ENCODE measurements at regions not wholly inside any gene's neighbourhood (a gene's known extent, or its start where the extent isn't known, plus 50 kb on each side); places are given as distances from the start of the nearest gene placed in this dataset.

DNA sequence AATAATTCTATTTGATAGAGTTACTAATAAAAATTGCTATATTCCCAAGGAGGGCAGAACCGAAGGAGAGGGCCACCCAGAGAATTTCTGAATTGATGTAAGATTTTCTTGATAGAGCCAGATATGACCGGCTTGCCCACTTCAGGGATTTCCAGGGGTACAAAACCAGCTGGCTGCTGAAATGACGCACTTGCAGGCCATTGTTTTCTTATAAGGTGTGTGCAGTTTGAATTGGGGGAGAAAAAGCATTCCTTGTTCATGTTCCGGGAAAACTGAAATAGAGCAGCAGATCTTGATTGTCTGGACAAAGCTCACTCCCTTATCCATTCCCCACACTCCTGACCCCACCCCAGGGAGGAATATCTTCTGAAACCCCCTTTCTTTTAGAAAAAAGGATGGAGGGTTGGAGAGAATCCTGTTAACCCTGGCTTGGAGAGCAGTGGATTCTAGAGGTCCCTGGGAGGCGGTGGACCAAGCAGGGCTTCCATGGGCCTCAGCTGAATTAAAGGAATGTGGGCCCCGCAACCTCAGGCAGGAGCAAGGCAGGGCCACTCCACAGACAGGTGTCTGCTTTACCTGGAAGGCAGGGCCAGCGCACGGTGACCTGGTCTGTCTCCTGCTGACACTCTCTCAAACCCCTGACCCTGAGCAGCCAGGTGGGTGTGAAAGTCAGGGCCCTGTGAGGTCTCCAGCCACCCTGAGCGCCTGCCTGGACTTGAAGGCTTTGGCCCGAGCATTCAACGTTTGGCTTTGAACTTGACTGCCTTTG lies 96.4 kb downstream of the TMEM170B start:
- Mint-ChIP-seq H3K36me3 (ENCODE audit: insufficient read depth in 2 of 2) (no peaks in the 10 kb centered on the region), H3K4me1 (ENCODE audit: low read depth) (no peaks in the 10 kb centered on the region), H3K9me3 (no peaks in the 10 kb centered on the region), H3K27ac (no peak overlapping the region), H3K4me3 (no peak overlapping the region), H3K27me3 (ENCODE audit: low read depth) (no peaks in the 10 kb centered on the region)
- no peak for DNase-seq
- ATAC-seq (replicated peaks in 1 of 2): no peak

DNA sequence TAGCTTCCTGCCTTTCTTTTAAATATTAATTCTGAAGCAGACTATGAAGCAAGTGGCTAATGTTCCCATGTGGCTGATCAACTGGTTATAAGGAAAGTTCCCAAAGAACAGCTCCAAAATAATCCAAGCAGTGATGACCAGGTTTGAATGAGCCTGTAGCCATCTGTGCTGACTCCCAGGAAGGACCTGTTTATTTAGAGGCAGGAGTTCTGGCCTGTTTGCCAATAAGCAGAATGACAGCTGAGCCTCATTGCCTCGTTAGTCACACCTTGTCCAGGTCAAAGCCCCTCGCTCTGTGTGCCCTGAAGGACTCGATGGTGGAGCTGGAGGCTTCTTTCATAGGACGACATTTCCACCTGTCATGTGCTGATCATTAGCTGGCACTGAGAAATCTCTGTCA lies 97.4 kb downstream of the TMEM170B start:
- DNase-seq (no peak), ATAC-seq (replicated peaks in 1 of 2) (no peak)
- no peaks in the 10 kb centered on the region for H3K9me3 Mint-ChIP-seq
- no peaks in the 10 kb centered on the region for H3K36me3 Mint-ChIP-seq (ENCODE audit: insufficient read depth in 2 of 2)
- no peaks in the 10 kb centered on the region for H3K4me1 Mint-ChIP-seq (ENCODE audit: low read depth)
- H3K27me3 Mint-ChIP-seq (ENCODE audit: low read depth): no peaks in the 10 kb centered on the region
- H3K4me3 Mint-ChIP-seq: no peak overlapping the region
- no peak overlapping the region for H3K27ac Mint-ChIP-seq

- DNase-seq: no peak
- no peak for ATAC-seq (replicated peaks in 1 of 2)
- no peak overlapping the region for H3K27ac Mint-ChIP-seq
- H3K27me3 Mint-ChIP-seq (ENCODE audit: low read depth): no peaks in the 10 kb centered on the region
- no peak overlapping the region for H3K4me3 Mint-ChIP-seq
- no peaks in the 10 kb centered on the region for H3K4me1 Mint-ChIP-seq (ENCODE audit: low read depth)
- no peaks in the 10 kb centered on the region for H3K9me3 Mint-ChIP-seq
- H3K36me3 Mint-ChIP-seq (ENCODE audit: insufficient read depth in 2 of 2): no peaks in the 10 kb centered on the region
These were observed 98.6 kb downstream of the TMEM170B start for GRCh38 chr6:11636121-11636520.

DNA sequence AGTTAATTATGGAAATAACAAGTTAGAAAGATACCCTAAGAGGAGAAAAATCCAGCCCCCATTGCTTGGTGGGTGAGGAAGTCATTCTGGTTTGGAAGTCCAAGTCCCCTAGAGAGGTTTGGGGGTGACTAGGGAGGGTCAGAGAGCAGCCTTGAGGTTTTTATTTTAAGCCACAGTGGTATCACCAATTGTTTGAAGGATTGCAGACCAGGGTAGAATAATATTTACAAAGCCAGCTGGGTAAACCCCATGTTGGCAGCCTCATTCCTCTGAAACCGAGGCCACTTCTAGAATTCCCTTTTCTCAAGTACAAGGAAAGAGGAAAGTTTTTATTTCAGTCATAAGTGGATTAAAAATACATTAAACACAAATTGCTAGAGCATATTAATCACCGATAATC lies 99.7 kb downstream of the TMEM170B start:
- no peak for DNase-seq
- Mint-ChIP-seq H3K9me3 (no peaks in the 10 kb centered on the region), H3K4me3 (no peak overlapping the region), H3K4me1 (ENCODE audit: low read depth) (no peaks in the 10 kb centered on the region), H3K27me3 (ENCODE audit: low read depth) (no peaks in the 10 kb centered on the region), H3K36me3 (ENCODE audit: insufficient read depth in 2 of 2) (no peaks in the 10 kb centered on the region), H3K27ac (no peak overlapping the region)
- no peak for ATAC-seq (replicated peaks in 1 of 2)

GRCh38 chr6:11639376-11640235 lies 102.1 kb downstream of the TMEM170B start:
- Mint-ChIP-seq H3K36me3 (ENCODE audit: insufficient read depth in 2 of 2) (no peaks in the 10 kb centered on the region), H3K9me3 (no peaks in the 10 kb centered on the region), H3K27me3 (ENCODE audit: low read depth) (no peaks in the 10 kb centered on the region), H3K4me3 (no peak overlapping the region), H3K4me1 (ENCODE audit: low read depth) (no peaks in the 10 kb centered on the region), H3K27ac (no peak overlapping the region)
- ATAC-seq (replicated peaks in 1 of 2): no peak
- no peak for DNase-seq

- DNase-seq (no peak), ATAC-seq (replicated peaks in 1 of 2) (no peak)
- Mint-ChIP-seq H3K4me3 (no peak overlapping the region), H3K27ac (no peak overlapping the region), H3K9me3 (no peaks in the 10 kb centered on the region), H3K36me3 (ENCODE audit: insufficient read depth in 2 of 2) (no peaks in the 10 kb centered on the region), H3K4me1 (ENCODE audit: low read depth) (no peaks in the 10 kb centered on the region), H3K27me3 (ENCODE audit: low read depth) (peaks cover 7% of the 10 kb centered on the region)
These were observed 102.9 kb downstream of the TMEM170B start for GRCh38 chr6:11640486-11640885.

GRCh38 chr6:11644071-11644470 lies 106.5 kb downstream of the TMEM170B start:
- DNase-seq: no peak
- Mint-ChIP-seq H3K27me3 (ENCODE audit: low read depth) (peaks cover 17% of the 10 kb centered on the region), H3K36me3 (ENCODE audit: insufficient read depth in 2 of 2) (no peaks in the 10 kb centered on the region), H3K4me1 (ENCODE audit: low read depth) (no peaks in the 10 kb centered on the region), H3K27ac (no peak overlapping the region), H3K9me3 (no peaks in the 10 kb centered on the region), H3K4me3 (no peak overlapping the region)
- ATAC-seq (replicated peaks in 1 of 2): no peak

GRCh38 chr6:11644601-11645000 lies 107.1 kb downstream of the TMEM170B start:
- Mint-ChIP-seq H3K9me3 (no peaks in the 10 kb centered on the region), H3K4me1 (ENCODE audit: low read depth) (no peaks in the 10 kb centered on the region), H3K4me3 (no peak overlapping the region)

DNA sequence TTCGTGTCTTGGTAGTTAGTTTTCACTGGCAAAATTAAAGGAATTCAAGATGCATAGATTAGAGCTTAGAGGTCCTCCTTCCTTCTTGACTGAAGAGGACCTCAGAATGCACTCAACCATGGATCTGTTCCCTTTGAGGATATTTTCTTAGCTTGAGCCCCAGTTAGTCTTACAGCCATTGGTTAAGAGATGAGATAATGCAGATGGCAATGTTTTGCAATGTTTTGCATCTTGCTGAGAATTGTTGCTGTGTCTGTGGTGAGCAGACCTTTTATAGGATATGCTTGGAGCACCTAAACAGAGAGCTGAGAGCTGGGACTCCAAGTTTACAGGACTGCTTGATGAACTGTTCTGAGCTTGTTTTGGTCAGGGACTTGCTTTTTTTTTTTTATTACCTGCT lies 107.5 kb downstream of the TMEM170B start:
- Mint-ChIP-seq H3K27ac (no peak overlapping the region), H3K9me3 (no peaks in the 10 kb centered on the region), H3K4me3 (no peak overlapping the region), H3K36me3 (ENCODE audit: insufficient read depth in 2 of 2) (no peaks in the 10 kb centered on the region), H3K4me1 (ENCODE audit: low read depth) (no peaks in the 10 kb centered on the region), H3K27me3 (ENCODE audit: low read depth) (peaks cover 17% of the 10 kb centered on the region)
- DNase-seq: no peak
- no peak for ATAC-seq (replicated peaks in 1 of 2)

More at GRCh38 chr6:11644601-11645000, 107.1 kb downstream of the TMEM170B start:
- Mint-ChIP-seq H3K36me3 (ENCODE audit: insufficient read depth in 2 of 2) (no peaks in the 10 kb centered on the region), H3K27ac (no peak overlapping the region), H3K27me3 (ENCODE audit: low read depth) (peaks cover 17% of the 10 kb centered on the region)
- no peak for ATAC-seq (replicated peaks in 1 of 2)
- no peak for DNase-seq

DNA sequence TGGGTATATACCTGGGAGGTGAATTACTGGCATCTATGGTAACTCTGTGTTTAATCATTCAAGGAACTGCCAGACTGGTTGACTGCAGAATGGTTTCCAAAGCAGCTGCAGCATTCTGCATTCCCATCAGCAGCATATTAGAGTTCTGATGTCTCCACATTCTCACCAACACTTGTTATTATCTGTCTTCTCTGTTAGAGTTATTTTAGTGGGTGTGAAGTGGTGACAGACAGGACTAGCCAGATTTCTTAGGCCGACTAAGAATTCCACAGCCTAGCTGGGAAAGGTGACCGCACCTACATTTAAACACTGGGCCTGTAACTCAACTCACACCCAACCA lies 110.9 kb downstream of the TMEM170B start:
- Mint-ChIP-seq H3K9me3 (no peaks in the 10 kb centered on the region), H3K4me1 (ENCODE audit: low read depth) (peaks cover 7% of the 10 kb centered on the region), H3K4me3 (no peak overlapping the region), H3K27me3 (ENCODE audit: low read depth) (peaks cover 17% of the 10 kb centered on the region), H3K36me3 (ENCODE audit: insufficient read depth in 2 of 2) (no peaks in the 10 kb centered on the region), H3K27ac (no peak overlapping the region)
- ATAC-seq (replicated peaks in 1 of 2) (no peak), DNase-seq (no peak)

- peaks cover 17% of the 10 kb centered on the region for H3K27me3 Mint-ChIP-seq (ENCODE audit: low read depth)
- peaks cover 12% of the 10 kb centered on the region for H3K4me1 Mint-ChIP-seq (ENCODE audit: low read depth)
- H3K27ac Mint-ChIP-seq: no peak overlapping the region
- no peaks in the 10 kb centered on the region for H3K36me3 Mint-ChIP-seq (ENCODE audit: insufficient read depth in 2 of 2)
- H3K4me3 Mint-ChIP-seq: no peak overlapping the region
- ATAC-seq (replicated peaks in 1 of 2): no peak
- no peak for DNase-seq
- no peaks in the 10 kb centered on the region for H3K9me3 Mint-ChIP-seq
These were observed 111.3 kb downstream of the TMEM170B start for GRCh38 chr6:11648889-11649288.

- Mint-ChIP-seq H3K36me3 (ENCODE audit: insufficient read depth in 2 of 2) (no peaks in the 10 kb centered on the region), H3K27ac (no peak overlapping the region), H3K9me3 (no peaks in the 10 kb centered on the region), H3K4me3 (no peak overlapping the region), H3K4me1 (ENCODE audit: low read depth) (peaks cover 19% of the 10 kb centered on the region), H3K27me3 (ENCODE audit: low read depth) (peaks cover 13% of the 10 kb centered on the region)
- DNase-seq (no peak), ATAC-seq (replicated peaks in 1 of 2) (no peak)
These were observed 112.6 kb downstream of the TMEM170B start for GRCh38 chr6:11650025-11650696.

DNA sequence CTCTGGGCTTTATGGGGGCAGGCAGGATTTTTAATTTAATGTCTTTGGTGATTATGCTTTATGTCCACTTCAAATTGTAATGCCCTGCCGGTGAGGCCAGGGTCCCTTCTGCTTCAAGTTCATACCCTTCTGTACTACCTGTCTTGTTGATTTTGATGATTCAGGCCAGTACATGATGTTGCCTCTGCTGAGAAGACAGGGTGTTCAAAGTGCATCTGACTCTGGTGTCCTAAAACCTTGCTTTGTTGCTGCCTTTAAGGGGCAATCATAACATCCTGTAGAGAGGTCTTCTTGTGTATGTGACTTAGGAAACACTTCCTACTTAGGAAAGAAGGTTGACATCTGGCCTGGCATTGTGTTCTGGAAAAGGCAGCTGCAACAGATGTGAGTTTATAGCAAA lies 113.2 kb downstream of the TMEM170B start:
- H3K4me1 Mint-ChIP-seq (ENCODE audit: low read depth): peaks cover 19% of the 10 kb centered on the region
- DNase-seq: no peak
- H3K9me3 Mint-ChIP-seq: no peaks in the 10 kb centered on the region
- no peak overlapping the region for H3K4me3 Mint-ChIP-seq
- H3K27ac Mint-ChIP-seq: no peak overlapping the region
- no peaks in the 10 kb centered on the region for H3K36me3 Mint-ChIP-seq (ENCODE audit: insufficient read depth in 2 of 2)
- peaks cover 8% of the 10 kb centered on the region for H3K27me3 Mint-ChIP-seq (ENCODE audit: low read depth)
- ATAC-seq (replicated peaks in 1 of 2): no peak
